HL-60 (cell line): ENCODE measurements at regions not wholly inside any gene's neighbourhood (a gene's known extent, or its start where the extent isn't known, plus 50 kb on each side); places are given as distances from the start of the nearest gene placed in this dataset.
A peak's percentile ranks its signal among the peaks of the same experiment; 100 is the strongest.

ENCODE experiments used
- DNase-seq, 2 experiments: peaks; one replicate each; pipeline ENCODE4 v3.0.0-alpha.2; 2010 to 2020; ENCODE audit warnings: low read depth in 1 of 2, low spot score in 1 of 2
- H3K27ac ChIP-seq: fragments of 250-450 bp; sonication (Bioruptor Pico); replicated peaks from 2 replicates; pipeline ENCODE4 v1.5.1; 2020; ENCODE audit warnings: mild to moderate bottlenecking, moderate library complexity
- H3K27me3 ChIP-seq: fragments of 250-450 bp; sonication (Bioruptor Pico); 2 replicates; pipeline ENCODE4 v1.5.1; 2021; ENCODE audit warnings: mild to moderate bottlenecking, moderate library complexity; ENCODE audit not compliant: insufficient read depth, poor library complexity, severe bottlenecking
- H3K4me3 ChIP-seq: replicated peaks from 2 replicates; pipeline ENCODE4 v1.5.1; 2011; ENCODE audit warnings: mild to moderate bottlenecking, control low read depth, low read length; ENCODE audit not compliant: insufficient read depth
- GABPA ChIP-seq: IDR thresholded peaks from 2 replicates; pipeline ENCODE4 v1.6.1; 2012; ENCODE audit warnings: low read depth
- POLR2AphosphoS5 ChIP-seq: IDR thresholded peaks from 2 replicates; pipeline ENCODE4 v1.6.1; 2012; ENCODE audit warnings: low read depth
- SPI1 ChIP-seq: IDR thresholded peaks from 2 replicates; pipeline ENCODE4 v1.6.1; 2012; ENCODE audit warnings: low read depth, mild to moderate bottlenecking, borderline replicate concordance
- TF ChIP-seq, protein P1 (sequence below): IDR thresholded peaks from 2 replicates; pipeline ENCODE4 v1.6.1; 2012; ENCODE audit warnings: low read depth; ENCODE audit not compliant: insufficient replicate concordance
- TF ChIP-seq, protein P2 (sequence below): IDR thresholded peaks from one replicate; pipeline ENCODE4 v1.5.1; 2011; ENCODE audit warnings: low read length, control low read depth, inconsistent platforms; ENCODE audit not compliant: insufficient read depth

DNA sequence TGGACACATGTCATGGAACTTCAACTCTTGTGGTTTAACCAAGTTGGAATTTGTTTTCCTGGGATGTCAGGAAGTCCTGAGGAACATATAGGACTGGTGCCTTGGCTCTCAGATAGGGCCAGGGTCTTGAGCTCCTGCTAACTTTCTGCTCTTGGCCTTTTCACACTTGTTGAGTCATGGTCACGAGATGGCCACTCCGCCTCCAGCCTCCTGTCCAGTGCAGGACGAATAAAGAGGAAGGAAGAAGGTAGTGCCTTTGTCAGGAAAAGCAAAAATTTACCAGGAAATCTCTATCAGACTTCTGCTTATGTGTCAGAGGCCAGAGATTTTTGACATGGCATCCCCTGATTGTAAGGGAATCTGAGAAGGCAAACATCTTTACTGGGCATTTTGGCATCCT lies 89.1 kb upstream of the ARHGAP20 start:
- no peak for DNase-seq
- no peak overlapping the region for H3K27ac ChIP-seq
- TF ChIP-seq SPI1 (no peak), GABPA (no peak), POLR2AphosphoS5 (no peak)
- TF ChIP-seq, protein P1, sequence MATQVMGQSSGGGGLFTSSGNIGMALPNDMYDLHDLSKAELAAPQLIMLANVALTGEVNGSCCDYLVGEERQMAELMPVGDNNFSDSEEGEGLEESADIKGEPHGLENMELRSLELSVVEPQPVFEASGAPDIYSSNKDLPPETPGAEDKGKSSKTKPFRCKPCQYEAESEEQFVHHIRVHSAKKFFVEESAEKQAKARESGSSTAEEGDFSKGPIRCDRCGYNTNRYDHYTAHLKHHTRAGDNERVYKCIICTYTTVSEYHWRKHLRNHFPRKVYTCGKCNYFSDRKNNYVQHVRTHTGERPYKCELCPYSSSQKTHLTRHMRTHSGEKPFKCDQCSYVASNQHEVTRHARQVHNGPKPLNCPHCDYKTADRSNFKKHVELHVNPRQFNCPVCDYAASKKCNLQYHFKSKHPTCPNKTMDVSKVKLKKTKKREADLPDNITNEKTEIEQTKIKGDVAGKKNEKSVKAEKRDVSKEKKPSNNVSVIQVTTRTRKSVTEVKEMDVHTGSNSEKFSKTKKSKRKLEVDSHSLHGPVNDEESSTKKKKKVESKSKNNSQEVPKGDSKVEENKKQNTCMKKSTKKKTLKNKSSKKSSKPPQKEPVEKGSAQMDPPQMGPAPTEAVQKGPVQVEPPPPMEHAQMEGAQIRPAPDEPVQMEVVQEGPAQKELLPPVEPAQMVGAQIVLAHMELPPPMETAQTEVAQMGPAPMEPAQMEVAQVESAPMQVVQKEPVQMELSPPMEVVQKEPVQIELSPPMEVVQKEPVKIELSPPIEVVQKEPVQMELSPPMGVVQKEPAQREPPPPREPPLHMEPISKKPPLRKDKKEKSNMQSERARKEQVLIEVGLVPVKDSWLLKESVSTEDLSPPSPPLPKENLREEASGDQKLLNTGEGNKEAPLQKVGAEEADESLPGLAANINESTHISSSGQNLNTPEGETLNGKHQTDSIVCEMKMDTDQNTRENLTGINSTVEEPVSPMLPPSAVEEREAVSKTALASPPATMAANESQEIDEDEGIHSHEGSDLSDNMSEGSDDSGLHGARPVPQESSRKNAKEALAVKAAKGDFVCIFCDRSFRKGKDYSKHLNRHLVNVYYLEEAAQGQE: no peak
- TF ChIP-seq, protein P2, sequence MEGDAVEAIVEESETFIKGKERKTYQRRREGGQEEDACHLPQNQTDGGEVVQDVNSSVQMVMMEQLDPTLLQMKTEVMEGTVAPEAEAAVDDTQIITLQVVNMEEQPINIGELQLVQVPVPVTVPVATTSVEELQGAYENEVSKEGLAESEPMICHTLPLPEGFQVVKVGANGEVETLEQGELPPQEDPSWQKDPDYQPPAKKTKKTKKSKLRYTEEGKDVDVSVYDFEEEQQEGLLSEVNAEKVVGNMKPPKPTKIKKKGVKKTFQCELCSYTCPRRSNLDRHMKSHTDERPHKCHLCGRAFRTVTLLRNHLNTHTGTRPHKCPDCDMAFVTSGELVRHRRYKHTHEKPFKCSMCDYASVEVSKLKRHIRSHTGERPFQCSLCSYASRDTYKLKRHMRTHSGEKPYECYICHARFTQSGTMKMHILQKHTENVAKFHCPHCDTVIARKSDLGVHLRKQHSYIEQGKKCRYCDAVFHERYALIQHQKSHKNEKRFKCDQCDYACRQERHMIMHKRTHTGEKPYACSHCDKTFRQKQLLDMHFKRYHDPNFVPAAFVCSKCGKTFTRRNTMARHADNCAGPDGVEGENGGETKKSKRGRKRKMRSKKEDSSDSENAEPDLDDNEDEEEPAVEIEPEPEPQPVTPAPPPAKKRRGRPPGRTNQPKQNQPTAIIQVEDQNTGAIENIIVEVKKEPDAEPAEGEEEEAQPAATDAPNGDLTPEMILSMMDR: no peak
- H3K4me3 ChIP-seq: no peak overlapping the region
- no peaks in the 10 kb centered on the region for H3K27me3 ChIP-seq

DNA sequence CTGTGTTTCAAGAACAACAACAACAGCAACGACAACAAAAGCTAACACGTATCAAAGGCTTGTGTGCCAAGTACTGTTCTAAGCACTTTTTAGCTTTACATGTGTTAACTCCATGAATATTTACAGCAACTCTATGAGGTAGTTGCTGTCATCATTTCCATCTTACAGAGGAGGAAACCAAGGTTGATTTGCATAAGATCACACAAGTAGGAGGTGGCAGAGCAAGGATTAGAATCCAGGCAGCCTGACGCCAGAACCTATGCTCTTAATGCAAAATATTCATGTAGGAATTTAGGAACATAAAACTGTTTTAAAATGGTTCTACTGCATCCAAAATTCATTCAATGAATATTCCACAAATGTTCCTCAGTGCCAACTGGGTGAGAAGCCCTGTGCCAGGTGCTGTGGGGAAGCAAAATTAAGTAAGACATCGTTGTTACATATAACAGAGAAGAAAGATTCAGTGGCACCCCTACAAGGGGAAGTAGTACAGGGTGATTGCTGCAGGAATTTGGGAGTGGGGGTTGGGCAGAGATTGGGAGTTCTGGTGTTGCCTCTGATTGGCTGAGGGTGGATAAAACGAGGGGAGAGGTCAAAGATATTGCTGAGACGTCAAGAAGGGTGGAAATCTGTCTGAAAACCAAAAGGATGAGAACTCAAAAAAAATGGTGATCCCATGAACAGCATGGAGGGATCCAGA lies 86.1 kb upstream of the ARHGAP20 start:
- TF ChIP-seq POLR2AphosphoS5: no peak
- TF ChIP-seq, protein P2: no peak
- TF ChIP-seq, protein P1: no peak
- TF ChIP-seq SPI1: no peak
- TF ChIP-seq GABPA: no peak
- Histone ChIP-seq H3K27me3 (no peaks in the 10 kb centered on the region), H3K4me3 (no peak overlapping the region), H3K27ac (no peak overlapping the region)
- DNase-seq: peak in 1 of 2 experiments; percentile 47

DNA sequence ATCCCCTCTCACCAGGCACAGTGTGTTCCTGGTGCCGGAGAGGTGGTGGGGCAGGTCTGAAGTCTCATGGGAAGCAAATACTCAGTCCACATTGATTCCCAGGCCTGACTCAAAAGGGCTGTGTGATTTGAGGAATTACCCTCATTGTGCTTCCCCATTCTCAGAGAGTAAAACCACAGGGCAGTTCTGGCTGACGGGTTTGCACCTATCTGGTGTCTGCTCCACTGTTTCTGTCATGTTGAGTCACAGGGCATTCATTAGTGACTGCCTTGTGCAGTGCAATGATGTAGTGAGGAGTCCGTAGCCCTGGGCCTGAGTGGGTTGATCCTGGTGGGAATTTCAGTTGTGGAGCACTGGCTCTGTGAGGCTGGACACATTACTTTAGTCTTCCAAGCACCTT lies 85.2 kb upstream of the ARHGAP20 start:
- TF ChIP-seq, protein P1: no peak
- TF ChIP-seq SPI1: peak; percentile 40; the same call in 1 of the 2 replicates
- H3K4me3 ChIP-seq: no peak overlapping the region
- no peaks in the 10 kb centered on the region for H3K27me3 ChIP-seq
- H3K27ac ChIP-seq: no peak overlapping the region
- peak in 1 of 2 experiments; percentile 74 for DNase-seq
